ENCODE measurements at regions not wholly inside any gene's neighbourhood (a gene's known extent, or its start where the extent isn't known, plus 50 kb on each side); places are given as distances from the start of the nearest gene placed in this dataset.

DNA sequence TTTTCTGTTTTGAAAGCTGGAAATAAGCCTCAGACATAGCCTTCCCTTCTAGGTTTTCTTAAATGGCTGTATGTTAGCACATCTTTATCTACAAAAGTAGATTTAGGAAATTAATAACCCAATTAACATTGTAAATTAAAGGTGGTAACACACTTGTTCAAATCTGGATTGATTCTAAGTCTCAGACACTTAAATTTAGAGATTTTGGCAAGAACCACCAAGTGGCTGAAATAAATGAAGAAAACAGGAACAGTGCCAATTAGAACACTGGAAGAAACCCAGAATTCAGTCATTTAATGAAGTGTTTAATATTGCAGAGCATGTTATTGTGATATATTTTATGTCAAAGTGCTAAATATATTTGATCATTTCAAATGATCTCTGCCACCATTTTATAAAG lies 628.2 kb downstream of the USP25 start:
- Histone ChIP-seq H3K36me3 (ENCODE audit: control insufficient read depth, insufficient read depth, low read length) (no peaks in the 10 kb centered on the region), H3K27me3 (ENCODE audit: control insufficient read depth, insufficient read depth, low read length, poor library complexity, severe bottlenecking) (no peaks in the 10 kb centered on the region), H3K9me3 (ENCODE audit: control insufficient read depth, low read length) (no peaks in the 10 kb centered on the region), H3K4me3 (ENCODE audit: insufficient read depth, low read depth, low read length) (no peak overlapping the region), H3K27ac (ENCODE audit: insufficient read depth, low read depth, low read length, poor library complexity, severe bottlenecking) (no peak overlapping the region), H3K4me1 (ENCODE audit: control insufficient read depth, insufficient read depth, low read length) (no peaks in the 10 kb centered on the region)

DNA sequence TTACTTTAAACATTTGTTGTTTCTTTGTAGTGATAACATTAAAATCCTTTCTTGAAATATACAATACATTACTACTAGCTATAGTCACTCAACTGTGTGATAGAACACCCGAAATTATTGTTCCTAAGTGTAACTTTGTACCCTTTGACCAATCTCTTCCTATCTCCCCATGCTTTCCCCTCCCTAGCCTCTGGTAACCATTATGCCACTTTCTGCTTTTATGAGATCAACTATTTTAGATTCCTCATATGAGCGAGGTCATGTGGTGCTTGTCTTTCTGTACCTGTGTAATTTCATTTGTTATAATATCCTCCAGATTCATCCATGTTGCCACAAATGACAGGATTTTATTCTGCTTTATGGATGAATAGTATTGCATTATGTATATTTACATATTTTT lies 629.0 kb downstream of the USP25 start:
- no peak overlapping the region for H3K27ac ChIP-seq (ENCODE audit: insufficient read depth, low read depth, low read length, poor library complexity, severe bottlenecking)
- H3K9me3 ChIP-seq (ENCODE audit: control insufficient read depth, low read length) = no peaks in the 10 kb centered on the region
- no peaks in the 10 kb centered on the region for H3K27me3 ChIP-seq (ENCODE audit: control insufficient read depth, insufficient read depth, low read length, poor library complexity, severe bottlenecking)
- WGBS, 2 experiments = 80 to 90% methylated on average over 1 to 2 of the region's 2 CpGs
- H3K36me3 ChIP-seq (ENCODE audit: control insufficient read depth, insufficient read depth, low read length) = no peaks in the 10 kb centered on the region
- no peak overlapping the region for H3K4me3 ChIP-seq (ENCODE audit: insufficient read depth, low read depth, low read length)
- no peaks in the 10 kb centered on the region for H3K4me1 ChIP-seq (ENCODE audit: control insufficient read depth, insufficient read depth, low read length)

DNA sequence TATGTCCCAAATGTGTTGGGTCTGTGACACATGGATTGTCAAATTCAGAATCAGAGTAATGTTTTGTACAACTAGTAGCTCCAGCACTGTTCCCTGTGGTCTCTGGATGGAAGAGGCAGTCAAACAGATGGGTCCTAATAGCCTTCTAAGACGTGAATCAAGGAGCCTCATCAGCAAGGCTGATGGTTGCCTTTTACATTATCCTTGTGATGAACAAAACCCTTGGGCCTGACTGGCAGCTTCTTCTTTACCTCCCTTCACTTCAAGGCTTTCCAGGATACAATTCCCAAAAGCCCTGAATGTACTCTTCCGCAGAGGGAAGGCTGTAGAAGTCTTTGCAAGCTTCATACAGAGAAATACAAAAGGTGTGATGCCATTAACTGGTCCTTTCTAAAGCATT lies 633.3 kb downstream of the USP25 start:
- H3K27me3 ChIP-seq (ENCODE audit: control insufficient read depth, insufficient read depth, low read length, poor library complexity, severe bottlenecking) = no peaks in the 10 kb centered on the region
- H3K36me3 ChIP-seq (ENCODE audit: control insufficient read depth, insufficient read depth, low read length) = no peaks in the 10 kb centered on the region
- no peak overlapping the region for H3K27ac ChIP-seq (ENCODE audit: insufficient read depth, low read depth, low read length, poor library complexity, severe bottlenecking)
- 37 to 47% methylated on average over 2 of the region's 2 CpGs for WGBS, 2 experiments
- H3K4me1 ChIP-seq (ENCODE audit: control insufficient read depth, insufficient read depth, low read length) = no peaks in the 10 kb centered on the region
- H3K4me3 ChIP-seq (ENCODE audit: insufficient read depth, low read depth, low read length) = no peak overlapping the region
- no peaks in the 10 kb centered on the region for H3K9me3 ChIP-seq (ENCODE audit: control insufficient read depth, low read length)

DNA sequence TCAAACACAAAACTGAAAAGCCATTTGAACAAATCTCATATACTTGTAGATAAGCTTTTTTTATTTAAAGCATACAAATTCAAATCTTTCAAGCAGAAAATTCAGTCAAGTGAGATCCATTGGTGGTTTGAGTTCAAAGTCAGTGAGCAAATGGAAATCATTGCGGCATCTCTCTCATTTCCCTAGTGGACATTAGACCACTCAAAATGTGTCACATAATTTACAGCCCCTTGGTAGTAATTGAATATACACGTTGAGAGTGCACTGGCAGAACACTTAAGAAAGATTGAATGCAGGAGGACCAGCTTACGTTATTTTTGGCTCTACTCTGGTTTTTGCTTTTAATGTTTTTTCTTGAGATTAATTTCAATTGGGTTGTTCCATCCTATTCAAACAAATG lies 633.7 kb downstream of the USP25 start:
- Histone ChIP-seq H3K4me3 (ENCODE audit: insufficient read depth, low read depth, low read length) (no peak overlapping the region), H3K4me1 (ENCODE audit: control insufficient read depth, insufficient read depth, low read length) (no peaks in the 10 kb centered on the region), H3K9me3 (ENCODE audit: control insufficient read depth, low read length) (no peaks in the 10 kb centered on the region), H3K36me3 (ENCODE audit: control insufficient read depth, insufficient read depth, low read length) (no peaks in the 10 kb centered on the region), H3K27ac (ENCODE audit: insufficient read depth, low read depth, low read length, poor library complexity, severe bottlenecking) (no peak overlapping the region), H3K27me3 (ENCODE audit: control insufficient read depth, insufficient read depth, low read length, poor library complexity, severe bottlenecking) (no peaks in the 10 kb centered on the region)
- WGBS, 2 experiments = 95% methylated on average over 3 of the region's 3 CpGs

DNA sequence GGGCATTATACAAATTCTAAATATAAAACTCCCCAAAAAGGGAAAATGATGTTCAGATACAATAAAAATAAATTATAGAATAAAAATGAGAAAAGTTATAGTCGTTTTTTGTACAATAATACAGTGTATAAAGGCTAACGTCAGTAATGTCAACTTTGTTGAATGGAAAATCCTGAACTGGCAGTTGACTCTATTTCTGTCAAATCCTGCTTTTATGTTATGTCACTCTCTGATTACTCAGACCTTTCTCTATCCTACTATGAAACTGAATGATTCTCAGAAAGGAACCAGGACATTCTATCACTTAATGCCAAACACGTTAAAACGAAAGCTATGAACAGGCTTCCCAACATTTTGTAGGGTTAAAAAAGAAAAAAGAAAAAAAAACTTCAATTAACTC lies 636.4 kb downstream of the USP25 start:
- Histone ChIP-seq H3K9me3 (ENCODE audit: control insufficient read depth, low read length) (no peaks in the 10 kb centered on the region), H3K4me3 (ENCODE audit: insufficient read depth, low read depth, low read length) (no peak overlapping the region), H3K4me1 (ENCODE audit: control insufficient read depth, insufficient read depth, low read length) (no peaks in the 10 kb centered on the region), H3K36me3 (ENCODE audit: control insufficient read depth, insufficient read depth, low read length) (no peaks in the 10 kb centered on the region), H3K27me3 (ENCODE audit: control insufficient read depth, insufficient read depth, low read length, poor library complexity, severe bottlenecking) (no peaks in the 10 kb centered on the region), H3K27ac (ENCODE audit: insufficient read depth, low read depth, low read length, poor library complexity, severe bottlenecking) (no peak overlapping the region)
- 95 to 96% methylated on average over 2 to 4 of the region's 4 CpGs for WGBS, 2 experiments

DNA sequence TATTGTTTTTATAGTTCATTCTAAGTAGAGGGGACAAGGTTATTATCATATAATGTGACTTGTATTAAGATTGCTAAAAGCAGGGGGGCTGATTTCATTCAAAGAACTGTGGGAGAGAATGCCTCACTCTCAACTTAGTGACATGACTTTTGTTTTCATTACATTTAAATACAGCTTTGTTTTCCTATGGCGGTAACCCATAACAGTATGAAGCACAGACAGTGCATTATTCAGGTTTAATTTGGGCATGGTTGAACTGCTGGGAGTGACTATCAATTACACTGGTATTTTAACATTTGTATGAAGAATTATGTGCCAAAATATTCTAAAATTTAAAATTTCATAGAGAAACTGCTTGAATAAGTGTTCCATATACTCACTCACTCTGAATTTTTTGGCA lies 637.3 kb downstream of the USP25 start:
- Histone ChIP-seq H3K9me3 (ENCODE audit: control insufficient read depth, low read length) (no peaks in the 10 kb centered on the region), H3K27ac (ENCODE audit: insufficient read depth, low read depth, low read length, poor library complexity, severe bottlenecking) (no peak overlapping the region), H3K4me1 (ENCODE audit: control insufficient read depth, insufficient read depth, low read length) (no peaks in the 10 kb centered on the region), H3K27me3 (ENCODE audit: control insufficient read depth, insufficient read depth, low read length, poor library complexity, severe bottlenecking) (no peaks in the 10 kb centered on the region), H3K4me3 (ENCODE audit: insufficient read depth, low read depth, low read length) (no peak overlapping the region), H3K36me3 (ENCODE audit: control insufficient read depth, insufficient read depth, low read length) (no peaks in the 10 kb centered on the region)
- WGBS, 2 experiments = 75% methylated on average over 1 of the region's 1 CpG; no CpG with 5 or more reads in 1 of the 2 experiments

DNA sequence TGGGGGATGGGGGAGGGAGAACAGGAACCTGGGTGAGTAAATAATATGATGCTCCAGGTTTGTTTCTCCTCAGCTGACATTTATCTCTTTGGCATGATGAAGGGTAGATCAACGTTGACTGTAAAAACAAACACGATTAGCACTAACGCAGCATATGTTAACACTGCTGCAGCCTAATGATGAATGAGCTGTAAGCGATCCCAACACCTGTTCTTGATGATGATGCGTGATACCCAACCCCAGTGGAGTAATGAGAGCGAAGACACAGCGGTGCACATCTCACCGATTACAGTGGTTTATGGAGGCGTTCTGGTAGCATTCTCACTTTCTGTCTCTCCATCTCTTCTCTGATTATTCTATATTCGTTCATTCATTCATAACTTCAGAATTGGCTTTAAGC lies 640.4 kb downstream of the USP25 start:
- no peaks in the 10 kb centered on the region for H3K4me1 ChIP-seq (ENCODE audit: control insufficient read depth, insufficient read depth, low read length)
- 93% methylated on average over 10 of the region's 10 CpGs for WGBS, 2 experiments
- no peak overlapping the region for H3K4me3 ChIP-seq (ENCODE audit: insufficient read depth, low read depth, low read length)
- H3K27me3 ChIP-seq (ENCODE audit: control insufficient read depth, insufficient read depth, low read length, poor library complexity, severe bottlenecking) = no peaks in the 10 kb centered on the region
- H3K36me3 ChIP-seq (ENCODE audit: control insufficient read depth, insufficient read depth, low read length) = no peaks in the 10 kb centered on the region
- no peaks in the 10 kb centered on the region for H3K9me3 ChIP-seq (ENCODE audit: control insufficient read depth, low read length)
- no peak overlapping the region for H3K27ac ChIP-seq (ENCODE audit: insufficient read depth, low read depth, low read length, poor library complexity, severe bottlenecking)

DNA sequence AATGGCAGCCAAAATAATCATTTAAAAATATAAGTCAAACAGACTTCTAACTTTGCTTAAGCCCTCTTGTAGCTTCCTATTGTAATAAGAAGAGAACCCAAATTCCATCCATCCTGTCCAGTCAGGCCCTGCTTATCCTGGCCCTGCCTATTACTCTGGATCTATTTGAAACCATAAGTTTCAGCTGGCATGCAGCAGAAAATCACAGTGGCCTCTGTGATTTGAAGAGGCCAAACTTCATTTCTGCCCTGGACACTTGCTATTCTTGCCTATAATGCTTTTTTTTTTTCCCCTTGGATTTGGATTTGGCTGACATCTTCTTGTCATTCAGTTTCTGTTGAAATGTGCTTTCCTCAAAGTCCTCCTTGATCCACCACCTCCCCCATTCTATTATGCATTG lies 642.8 kb downstream of the USP25 start:
- Histone ChIP-seq H3K4me3 (ENCODE audit: insufficient read depth, low read depth, low read length) (no peak overlapping the region), H3K27ac (ENCODE audit: insufficient read depth, low read depth, low read length, poor library complexity, severe bottlenecking) (no peak overlapping the region), H3K4me1 (ENCODE audit: control insufficient read depth, insufficient read depth, low read length) (no peaks in the 10 kb centered on the region), H3K27me3 (ENCODE audit: control insufficient read depth, insufficient read depth, low read length, poor library complexity, severe bottlenecking) (no peaks in the 10 kb centered on the region), H3K9me3 (ENCODE audit: control insufficient read depth, low read length) (no peaks in the 10 kb centered on the region), H3K36me3 (ENCODE audit: control insufficient read depth, insufficient read depth, low read length) (no peaks in the 10 kb centered on the region)

DNA sequence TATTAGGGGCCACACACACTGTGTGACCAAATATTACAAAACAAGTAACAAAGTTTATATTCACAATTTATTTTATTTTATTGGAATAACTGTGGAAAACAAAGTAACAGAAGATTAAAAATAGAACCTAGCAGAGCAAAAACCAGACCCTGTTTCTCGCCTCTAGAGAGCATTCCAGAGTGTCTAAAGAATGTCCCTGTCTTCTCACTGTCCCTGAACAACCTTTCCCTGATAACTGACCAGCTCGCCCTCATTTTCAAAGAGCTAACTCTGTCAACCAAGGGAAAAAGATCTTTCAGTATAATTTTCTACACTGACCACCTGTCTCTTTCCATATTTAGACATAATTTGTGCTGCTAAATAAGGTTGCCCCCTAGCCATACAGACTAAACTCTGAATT lies 646.9 kb downstream of the USP25 start:
- 93% methylated on average over 2 of the region's 2 CpGs for WGBS, 2 experiments
- H3K36me3 ChIP-seq (ENCODE audit: control insufficient read depth, insufficient read depth, low read length) = no peaks in the 10 kb centered on the region
- no peaks in the 10 kb centered on the region for H3K27me3 ChIP-seq (ENCODE audit: control insufficient read depth, insufficient read depth, low read length, poor library complexity, severe bottlenecking)
- H3K4me1 ChIP-seq (ENCODE audit: control insufficient read depth, insufficient read depth, low read length) = no peaks in the 10 kb centered on the region
- no peak overlapping the region for H3K4me3 ChIP-seq (ENCODE audit: insufficient read depth, low read depth, low read length)
- no peak overlapping the region for H3K27ac ChIP-seq (ENCODE audit: insufficient read depth, low read depth, low read length, poor library complexity, severe bottlenecking)
- H3K9me3 ChIP-seq (ENCODE audit: control insufficient read depth, low read length) = no peaks in the 10 kb centered on the region

DNA sequence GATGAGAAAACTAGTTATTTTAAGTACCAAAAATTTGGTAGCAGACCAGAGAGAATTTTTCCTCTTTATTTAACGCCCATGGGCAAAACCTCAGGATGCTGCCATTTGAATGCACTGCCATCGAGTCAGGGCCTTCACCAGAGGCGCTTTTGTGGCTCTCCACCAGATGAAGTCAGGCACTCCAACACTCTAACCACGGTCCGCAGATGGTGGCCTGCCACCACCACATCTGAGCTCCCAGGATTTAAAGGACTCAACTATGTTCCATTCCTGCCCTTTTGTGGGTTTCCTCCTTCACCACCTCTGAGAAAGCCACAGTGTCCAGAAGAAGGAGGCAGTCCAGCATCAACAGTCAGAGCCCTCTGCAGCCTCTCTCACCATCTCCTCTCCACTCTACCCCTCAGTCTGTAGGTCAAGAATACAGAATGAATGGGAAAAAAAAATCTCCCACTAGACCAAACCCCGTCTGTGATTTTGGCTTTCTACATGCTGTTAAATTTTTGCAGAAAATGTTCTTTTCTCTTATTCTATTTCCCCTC lies 647.4 kb downstream of the USP25 start:
- Histone ChIP-seq H3K27ac (ENCODE audit: insufficient read depth, low read depth, low read length, poor library complexity, severe bottlenecking) (no peak overlapping the region), H3K27me3 (ENCODE audit: control insufficient read depth, insufficient read depth, low read length, poor library complexity, severe bottlenecking) (no peaks in the 10 kb centered on the region), H3K4me1 (ENCODE audit: control insufficient read depth, insufficient read depth, low read length) (no peaks in the 10 kb centered on the region), H3K9me3 (ENCODE audit: control insufficient read depth, low read length) (no peaks in the 10 kb centered on the region), H3K4me3 (ENCODE audit: insufficient read depth, low read depth, low read length) (no peak overlapping the region), H3K36me3 (ENCODE audit: control insufficient read depth, insufficient read depth, low read length) (no peaks in the 10 kb centered on the region)
- WGBS, 2 experiments = 92 to 95% methylated on average over 6 of the region's 6 CpGs

DNA sequence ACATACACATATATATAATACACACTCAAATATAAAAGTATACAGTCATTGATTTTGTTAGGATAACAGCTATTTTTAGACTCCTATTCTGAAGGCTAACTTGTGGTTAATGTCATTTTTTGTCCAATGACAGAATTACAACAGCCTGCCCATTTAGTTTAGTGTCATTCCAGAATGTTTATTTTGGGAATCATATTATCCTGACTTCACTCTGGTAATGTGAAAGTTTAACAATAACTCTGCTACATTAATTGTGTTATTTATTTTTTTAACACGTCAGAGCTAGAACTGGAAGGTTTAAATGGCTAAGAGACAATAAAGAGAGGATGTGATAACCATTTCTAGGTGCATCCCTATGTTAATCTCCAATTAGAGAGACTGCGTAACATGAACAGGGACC lies 648.1 kb downstream of the USP25 start:
- H3K27me3 ChIP-seq (ENCODE audit: control insufficient read depth, insufficient read depth, low read length, poor library complexity, severe bottlenecking) = no peaks in the 10 kb centered on the region
- no peaks in the 10 kb centered on the region for H3K36me3 ChIP-seq (ENCODE audit: control insufficient read depth, insufficient read depth, low read length)
- no peak overlapping the region for H3K4me3 ChIP-seq (ENCODE audit: insufficient read depth, low read depth, low read length)
- H3K4me1 ChIP-seq (ENCODE audit: control insufficient read depth, insufficient read depth, low read length) = no peaks in the 10 kb centered on the region
- no peak overlapping the region for H3K27ac ChIP-seq (ENCODE audit: insufficient read depth, low read depth, low read length, poor library complexity, severe bottlenecking)
- H3K9me3 ChIP-seq (ENCODE audit: control insufficient read depth, low read length) = no peaks in the 10 kb centered on the region
- 60 to 95% methylated on average over 1 to 2 of the region's 2 CpGs for WGBS, 2 experiments

All from ectodermal cell (in vitro differentiated cells).